ENCODE measurements at regions not wholly inside any gene's neighbourhood (a gene's known extent, or its start where the extent isn't known, plus 50 kb on each side); places are given as distances from the start of the nearest gene placed in this dataset.

- DNase-seq (ENCODE audit: low read depth) = no peak
Observed at GRCh38 chr6:169837529-169838250, 86.3 kb downstream of the ERMARD start.

- DNase-seq (ENCODE audit: low read depth) = peak; percentile 3
Observed at GRCh38 chr6:169833258-169833794, 81.9 kb downstream of the ERMARD start.

- DNase-seq (ENCODE audit: low read depth) = peak; percentile 53
Observed at GRCh38 chr6:169832247-169832948, 81.0 kb downstream of the ERMARD start.

GRCh38 chr6:169831450-169832246, 80.2 kb downstream of the ERMARD start:
- DNase-seq (ENCODE audit: low read depth) = peak; percentile 47

All from renal cortical epithelial cell (primary cell).